GM21786 (cell line): ENCODE measurements at regions not wholly inside any gene's neighbourhood (a gene's known extent, or its start where the extent isn't known, plus 50 kb on each side); places are given as distances from the start of the nearest gene placed in this dataset.
"Not testable (repeated sequence)": the region's sequence is repeated elsewhere in the genome, so short reads cannot be mapped to it uniquely, and the experiment has no call there.

Source experiments
- ATAC-seq: cut with Tn5 transposase; IDR thresholded peaks from one replicate; pipeline ENCODE4 v1.9.1; 2021; ENCODE audit not compliant: unreplicated experiment

DNA sequence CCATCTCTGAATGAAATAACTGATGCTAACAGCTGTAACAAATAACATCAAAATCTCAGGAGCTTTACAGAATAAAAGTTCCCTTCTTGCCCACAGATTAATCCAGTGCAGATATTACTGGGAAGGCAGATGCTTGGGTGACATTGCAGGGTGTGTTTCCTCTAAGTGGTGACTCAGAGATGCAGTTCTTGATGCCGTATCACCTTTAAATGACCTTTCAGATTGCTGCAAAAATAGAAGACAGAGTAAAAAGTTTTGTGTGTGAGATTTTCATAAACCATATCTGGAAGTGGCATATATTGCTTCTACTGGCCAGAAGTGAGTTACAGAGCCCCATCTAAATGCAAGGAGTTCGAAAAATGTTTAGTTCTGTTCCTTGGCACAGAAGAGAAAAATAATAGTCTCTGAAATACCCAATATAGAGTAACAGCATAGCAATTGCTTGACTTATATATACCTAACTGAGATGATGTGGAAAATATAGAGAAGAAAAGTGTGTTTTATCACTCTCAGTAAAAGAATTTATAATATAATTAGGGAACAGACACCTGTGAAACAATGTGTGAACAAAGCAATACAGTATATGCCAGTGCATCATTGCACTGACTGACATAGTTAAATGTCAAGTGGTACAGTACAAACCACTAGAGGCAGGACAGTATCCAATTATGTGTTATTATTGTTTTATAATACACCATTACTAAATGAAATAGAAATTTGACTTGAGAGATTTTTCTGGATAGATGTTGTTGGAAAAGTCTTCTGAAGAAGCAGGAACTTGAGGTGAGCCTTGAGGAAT is 430.7 kb upstream of the CBLB start:
- peak; percentile 50 for ATAC-seq

DNA sequence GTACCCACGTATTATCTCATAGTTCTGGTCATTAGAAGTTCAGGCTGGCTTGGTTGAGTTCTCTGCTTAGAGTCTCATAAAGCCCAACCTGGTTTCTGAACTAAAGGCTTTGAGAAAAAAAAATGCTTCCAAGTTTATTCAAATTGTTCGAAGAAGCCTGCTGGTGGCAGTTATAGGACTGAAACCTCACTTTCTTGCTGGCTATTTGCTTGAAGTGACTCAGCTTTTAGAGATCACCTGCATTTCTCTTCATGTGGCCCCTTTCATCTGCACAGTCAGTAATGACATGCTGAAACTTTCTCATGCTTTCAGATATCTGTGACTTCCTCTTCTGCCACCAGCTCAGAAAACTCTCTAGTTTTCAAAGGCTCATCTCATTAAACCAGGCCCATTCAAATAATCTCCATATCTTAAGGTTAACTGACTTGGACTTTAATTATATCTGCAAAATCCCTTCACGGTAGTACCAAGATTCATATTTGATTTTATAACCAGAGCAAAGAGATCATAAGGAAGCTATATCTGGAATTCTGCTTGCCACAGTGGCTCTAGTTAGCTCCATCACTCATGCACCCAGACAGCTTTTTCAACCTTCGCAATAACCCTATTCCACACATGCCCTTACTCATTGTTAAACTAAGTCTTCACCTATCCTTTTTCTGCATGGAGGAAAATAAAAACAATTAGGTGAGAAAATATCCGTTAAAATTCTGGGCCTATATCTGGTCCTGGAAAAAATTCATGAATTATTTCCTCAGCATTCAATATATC is 433.8 kb upstream of the CBLB start:
- ATAC-seq, result peak; percentile 88

DNA sequence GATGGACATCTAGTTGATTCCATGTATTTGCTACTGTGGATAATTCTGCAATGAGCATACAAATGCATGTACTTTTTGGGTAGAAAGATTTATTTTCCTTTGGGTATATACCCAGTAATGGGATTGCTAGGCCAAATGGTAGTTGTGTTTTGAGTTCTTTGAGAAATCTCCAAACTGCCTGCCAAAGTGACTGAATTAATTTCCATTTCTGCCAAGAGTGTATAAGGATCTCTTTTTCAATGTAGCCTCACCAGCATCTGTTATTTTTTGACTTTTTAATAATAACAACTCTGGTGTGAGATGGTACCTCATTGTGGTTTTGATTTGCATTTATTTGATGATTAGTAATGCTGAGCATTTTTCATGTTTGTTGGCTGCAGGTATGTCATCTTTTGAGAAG is 435.0 kb upstream of the CBLB start:
- no peak for ATAC-seq

DNA sequence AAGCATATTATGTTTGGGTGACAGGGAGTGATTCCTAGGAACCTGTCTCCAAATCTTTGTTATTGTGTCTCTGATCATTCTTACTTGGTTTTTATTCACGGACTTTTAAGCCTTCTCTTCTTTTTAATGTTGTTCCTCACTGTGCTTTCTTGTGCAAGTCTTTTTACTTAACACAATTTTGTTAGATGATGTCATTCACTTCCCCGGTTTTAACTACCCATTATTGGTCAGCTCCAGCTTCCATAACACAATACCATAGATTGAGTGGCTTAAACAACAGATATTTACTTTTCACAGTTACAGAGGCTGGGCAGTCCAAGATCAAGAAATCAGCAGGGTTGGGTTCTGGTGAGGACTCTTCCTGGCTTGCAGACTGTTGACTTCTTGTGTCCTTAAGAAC is 436.3 kb upstream of the CBLB start:
- no peak for ATAC-seq

DNA sequence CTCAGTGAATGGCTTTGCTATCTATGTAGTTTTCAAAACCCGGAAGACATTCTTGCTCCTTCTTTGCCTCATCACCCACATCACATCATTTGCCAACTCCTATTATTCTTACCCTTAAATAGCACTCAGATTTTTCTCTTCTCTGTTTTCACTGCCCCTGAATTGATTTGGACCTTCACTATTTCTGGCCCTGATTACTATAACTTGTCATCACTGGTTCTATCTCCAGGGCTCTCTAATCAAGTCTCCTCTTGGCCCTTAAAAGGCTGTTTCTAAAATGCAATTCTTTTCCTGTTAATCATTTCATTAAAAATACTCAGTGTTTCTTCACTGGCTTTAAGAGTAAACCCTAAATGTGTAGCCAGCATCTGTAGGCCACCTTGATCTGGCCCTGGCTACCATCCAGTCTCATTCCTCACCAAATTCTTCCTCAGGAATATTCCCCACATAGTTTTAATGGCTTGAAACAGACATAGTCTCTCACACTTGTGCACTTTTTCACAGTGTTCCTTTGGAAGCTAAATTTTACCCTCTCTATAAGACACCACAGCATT is 437.1 kb upstream of the CBLB start:
- no peak for ATAC-seq

DNA sequence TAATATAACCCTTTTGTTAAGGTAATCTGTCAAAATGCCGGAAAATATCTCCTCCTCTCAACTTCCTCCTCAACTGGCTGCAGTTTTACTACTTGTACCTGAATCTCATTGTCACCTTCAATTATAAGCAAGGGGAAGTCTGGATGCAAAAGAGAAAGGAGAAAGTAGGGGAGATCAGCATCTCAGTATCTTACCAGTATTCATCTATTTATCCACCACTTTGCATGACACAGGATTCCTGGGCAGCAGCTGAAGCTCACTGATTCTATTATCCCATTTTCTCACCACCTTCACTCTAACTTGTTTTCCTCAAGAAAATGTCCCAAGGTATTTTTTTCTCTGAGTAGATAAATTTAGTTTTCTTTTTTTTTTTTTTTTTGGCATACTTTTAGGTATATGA is 440.5 kb upstream of the CBLB start:
- ATAC-seq, result no peak

DNA sequence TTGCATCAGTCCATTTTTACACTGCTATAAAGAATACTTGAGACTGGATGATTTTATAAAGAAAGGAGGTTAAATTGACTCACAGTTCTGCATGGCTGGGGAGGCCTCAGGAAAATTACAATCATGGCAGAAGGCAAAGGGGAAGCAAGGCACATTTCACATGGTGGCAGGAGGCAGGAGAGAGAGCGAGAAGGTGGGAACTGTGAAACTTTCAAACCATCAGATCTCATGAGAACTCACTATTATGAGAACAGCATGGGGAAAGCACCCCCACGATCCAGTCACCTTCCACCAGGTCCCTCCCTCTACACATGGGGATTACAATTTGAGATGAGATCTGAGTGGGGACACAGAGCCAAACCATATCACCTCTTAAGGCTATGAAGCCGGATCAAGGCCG is 441.0 kb upstream of the CBLB start:
- ATAC-seq, result not testable (repeated sequence)

DNA sequence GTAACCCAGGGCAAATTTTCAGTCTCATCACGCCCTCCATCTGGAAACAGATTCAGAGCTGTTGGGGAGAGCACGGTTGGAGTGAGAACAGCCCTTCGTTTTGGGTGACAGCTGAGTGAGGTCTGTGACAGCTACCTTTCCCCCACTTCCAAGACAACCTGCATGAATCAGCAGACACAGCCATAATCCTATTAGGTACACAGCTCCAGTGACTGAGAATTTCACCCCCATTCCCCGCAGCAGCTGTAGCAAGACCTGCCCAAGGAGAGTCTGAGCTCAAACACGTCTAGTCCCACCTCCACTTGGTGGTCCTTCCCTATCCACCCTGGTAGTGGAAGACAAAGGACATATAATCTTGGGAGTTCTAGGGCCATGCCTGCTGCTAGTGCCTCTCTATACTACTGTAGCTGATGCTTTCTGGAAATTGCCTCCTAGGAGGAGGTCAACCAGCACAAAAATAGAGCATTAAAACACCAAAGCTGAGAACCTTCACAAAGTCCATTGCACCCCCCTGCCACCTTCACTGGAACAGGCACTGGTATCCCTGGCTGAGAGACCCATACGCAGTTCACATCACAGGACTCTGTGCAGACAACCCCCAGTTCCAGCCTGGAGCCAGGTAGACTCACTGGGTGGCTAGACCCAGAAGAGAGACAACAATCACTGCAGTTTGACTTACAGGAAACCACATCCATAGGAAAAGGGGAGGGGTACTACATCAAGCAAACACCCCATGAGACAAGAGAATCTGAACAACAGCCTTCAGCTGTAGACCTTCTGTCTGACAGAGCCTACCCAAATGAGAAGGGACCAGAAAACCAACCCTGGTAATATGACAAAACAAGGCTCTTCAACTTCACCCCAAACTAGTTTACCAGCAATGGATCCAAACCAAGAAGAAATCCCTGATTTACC is 448.6 kb upstream of the CBLB start:
- ATAC-seq, result no peak

DNA sequence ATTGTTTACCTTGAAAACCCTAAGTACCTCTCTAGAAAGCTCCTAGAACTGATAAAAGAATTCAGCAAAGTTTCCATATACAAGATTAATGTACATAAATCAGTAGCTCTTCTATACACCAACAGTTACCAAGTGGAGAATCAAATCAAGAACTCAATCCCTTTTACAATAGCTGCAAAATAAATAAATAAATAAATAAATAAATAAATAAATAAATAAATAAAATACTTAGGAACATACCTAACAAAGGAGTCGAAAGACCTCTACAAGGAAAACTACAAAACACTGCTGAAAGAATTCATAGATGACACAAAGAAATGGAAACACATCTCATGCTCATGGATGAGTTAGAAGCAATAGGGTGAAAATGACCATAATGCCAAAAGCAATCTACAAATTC is 452.6 kb upstream of the CBLB start:
- not testable (repeated sequence) for ATAC-seq

DNA sequence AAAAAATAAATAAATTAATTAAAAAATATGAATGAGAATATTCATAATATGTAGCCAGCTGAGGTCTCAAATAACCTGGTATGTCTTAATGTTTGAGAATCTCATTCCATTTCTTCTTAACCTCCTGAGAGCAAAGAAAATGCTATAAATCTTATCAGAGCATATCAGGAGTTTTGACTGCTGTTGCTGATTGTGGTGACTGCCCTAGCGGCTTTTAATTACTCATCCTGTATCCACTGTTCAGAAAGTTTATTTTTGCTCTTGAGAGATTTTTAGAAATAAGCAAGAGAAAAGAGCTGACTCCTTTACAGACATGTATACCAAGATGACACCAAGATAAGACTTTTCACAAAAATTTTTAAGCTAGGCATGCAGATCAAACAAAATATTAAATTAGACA is 454.8 kb upstream of the CBLB start:
- ATAC-seq, result no peak

DNA sequence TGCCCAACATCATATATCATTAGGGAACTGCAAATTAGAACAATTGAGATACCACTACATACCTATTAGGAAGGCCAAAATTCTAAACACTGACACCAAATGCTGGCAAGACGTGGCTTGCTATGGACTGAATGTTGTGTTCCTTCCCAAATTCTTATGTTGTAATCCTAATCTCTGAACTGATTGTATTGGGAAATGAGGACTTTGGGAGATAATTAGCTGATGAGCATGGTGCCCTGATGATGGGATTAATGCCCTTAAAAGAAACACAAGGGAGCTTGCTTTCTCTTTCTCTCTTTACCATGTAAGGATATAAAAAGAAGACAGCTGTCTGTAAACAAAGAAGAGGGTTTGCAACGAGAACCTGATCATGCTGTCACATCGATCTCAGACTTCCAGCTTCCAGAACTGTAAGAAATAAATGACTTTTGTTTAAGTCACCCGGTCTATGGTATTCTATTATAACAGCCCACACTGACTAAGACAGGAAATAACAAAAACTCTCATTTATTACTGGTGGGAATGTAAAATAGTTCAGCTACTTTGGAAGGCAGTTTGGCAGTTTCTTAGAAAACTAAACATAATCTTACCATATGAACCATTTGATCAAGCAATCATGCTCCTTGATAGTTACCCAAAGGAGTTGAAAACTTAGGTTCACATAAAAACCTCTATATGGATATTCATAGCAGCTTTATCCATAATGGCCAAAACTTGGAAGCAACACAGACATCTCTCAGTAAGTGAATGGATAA is 458.3 kb upstream of the CBLB start:
- ATAC-seq, result no peak

DNA sequence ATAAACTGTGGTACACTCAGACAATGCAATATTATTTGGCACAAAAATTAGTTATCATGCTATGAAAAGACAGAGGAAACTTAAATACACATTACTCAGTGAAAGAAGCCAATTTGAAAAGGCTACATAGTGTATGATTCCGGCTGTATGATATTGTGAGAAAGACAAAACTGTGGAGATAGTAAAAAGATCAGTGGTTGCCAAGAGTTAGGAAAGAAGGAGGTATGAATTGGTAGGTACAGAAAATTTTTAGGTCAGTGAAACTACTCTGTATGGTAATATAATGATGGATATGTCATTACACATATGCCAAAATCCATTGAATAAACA is 458.8 kb upstream of the CBLB start:
- ATAC-seq, result no peak

DNA sequence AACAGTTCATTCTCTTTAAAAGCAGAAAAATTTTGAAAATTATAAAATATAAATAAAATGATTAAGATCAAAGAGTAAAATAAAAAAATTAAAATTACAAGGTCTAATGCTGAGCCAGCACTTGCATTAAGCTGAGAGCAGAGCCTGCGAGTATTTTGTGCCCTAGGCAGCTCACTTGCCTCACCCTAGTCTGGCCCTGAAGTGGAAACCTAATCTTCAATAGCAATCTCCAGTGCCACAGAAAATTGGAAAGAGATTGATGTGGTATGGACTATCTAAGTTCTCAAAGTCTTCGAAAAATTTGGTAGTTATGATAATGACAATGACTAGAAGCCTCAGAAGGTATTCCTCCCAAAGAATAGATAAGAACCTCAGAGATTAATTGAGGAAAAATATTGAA is 459.4 kb upstream of the CBLB start:
- no peak for ATAC-seq

DNA sequence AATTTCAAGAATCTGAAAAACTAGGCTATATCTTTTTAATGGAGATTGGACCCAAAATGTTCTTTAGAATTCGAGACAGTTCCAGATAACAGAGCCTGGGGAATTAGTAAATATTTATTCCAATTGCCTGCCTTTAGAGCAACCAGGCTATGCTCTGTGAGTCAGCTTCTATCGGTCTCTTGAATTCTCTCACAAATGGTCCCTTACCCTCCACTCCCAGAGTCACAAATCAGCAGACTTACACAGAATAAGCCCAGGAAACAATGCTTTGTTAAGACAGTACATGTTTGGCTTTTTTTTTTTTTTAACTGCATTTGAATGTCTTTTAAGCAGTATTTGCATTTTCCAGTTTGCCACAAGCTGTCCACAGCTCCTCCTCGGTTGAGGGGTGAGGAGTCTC is 460.7 kb upstream of the CBLB start:
- ATAC-seq, result no peak

DNA sequence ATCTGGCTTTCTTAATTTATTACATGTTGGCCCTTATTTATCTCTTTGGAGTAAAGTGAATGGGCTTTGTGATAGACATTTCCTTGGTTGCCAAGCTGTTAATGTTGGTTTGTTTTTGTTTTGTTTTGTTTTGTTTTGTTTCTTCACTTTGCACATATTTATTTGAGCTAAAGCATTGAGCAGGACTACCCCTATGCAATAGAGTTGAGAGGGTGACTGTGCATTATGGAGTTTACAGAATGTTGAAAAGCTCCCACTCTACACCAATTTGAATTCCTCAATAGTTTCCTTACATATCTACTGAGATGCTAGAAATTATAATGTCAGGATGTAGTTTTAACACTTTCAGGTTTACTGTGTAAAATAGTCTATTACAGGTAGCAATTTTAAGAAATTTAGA is 462.8 kb upstream of the CBLB start:
- ATAC-seq, result no peak

DNA sequence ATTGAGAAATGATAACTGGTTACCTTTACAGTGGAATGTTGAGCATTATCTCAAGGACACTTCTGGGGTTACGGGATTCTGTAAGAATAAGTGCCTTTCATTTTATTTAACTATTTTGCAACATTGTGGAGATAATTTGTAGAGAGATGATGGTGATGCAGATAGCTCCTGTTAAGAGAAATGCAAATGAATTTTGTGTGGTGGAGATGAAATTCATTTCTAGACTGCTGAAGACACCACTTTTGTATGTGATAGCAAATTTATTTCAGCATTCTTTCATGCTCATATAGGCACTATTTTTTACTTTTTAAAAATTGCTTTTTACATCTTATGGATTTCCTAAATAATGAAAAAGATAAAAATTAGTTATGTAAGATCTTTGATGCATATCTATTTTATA is 463.3 kb upstream of the CBLB start:
- peak; percentile 23 for ATAC-seq

DNA sequence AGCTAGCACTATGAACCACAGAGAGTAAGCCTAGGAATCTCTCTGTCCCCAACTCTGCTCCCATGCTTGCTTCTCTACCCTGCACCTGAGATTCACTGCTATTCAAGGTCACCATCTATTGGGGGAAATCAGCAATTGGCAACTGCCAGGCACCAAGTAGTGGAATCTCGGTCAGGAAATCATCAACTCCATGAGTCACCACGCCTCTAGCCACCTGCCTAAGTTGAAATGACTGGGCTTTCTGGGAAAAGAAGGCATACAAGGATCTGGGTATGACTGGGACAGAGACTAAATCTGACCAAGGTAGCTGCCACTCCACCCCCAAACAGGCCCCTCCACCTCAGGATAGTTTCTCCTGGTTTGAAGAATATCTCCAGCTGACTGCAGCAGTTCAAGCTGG is 464.1 kb upstream of the CBLB start:
- peak; percentile 49 for ATAC-seq

DNA sequence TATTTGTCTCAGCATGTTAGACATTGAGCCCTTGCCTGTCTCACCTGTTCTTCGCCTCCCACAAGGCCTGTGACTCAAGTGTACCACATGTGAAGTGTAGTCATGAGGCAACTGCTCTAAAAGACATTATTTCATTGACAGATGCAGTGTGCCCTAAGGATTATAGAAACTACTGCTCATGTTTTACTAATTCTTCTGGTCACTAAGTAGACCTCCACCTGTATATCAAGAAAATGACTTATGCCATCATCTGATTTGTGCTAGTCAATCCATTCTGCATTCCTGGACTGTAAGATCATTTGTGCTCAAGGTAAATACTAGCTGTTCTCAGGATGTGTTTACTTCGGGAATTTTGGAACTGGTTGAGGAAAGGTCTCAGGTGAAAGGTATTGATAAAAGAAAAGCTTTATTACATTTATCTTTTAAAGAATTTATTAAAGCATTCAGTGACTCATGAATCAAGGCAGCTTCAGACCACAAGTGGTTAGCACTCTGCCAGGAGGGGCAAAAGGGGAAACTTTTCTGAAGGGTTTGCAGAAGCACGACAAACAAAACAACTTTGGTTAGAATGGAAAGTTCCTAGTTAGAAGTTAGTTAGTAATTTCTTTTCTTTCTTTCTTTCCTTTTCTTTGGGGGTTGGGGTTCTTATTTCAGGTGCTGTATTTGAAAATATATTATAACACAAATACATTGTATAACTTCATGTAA is 465.3 kb upstream of the CBLB start:
- ATAC-seq, result peak; percentile 65

DNA sequence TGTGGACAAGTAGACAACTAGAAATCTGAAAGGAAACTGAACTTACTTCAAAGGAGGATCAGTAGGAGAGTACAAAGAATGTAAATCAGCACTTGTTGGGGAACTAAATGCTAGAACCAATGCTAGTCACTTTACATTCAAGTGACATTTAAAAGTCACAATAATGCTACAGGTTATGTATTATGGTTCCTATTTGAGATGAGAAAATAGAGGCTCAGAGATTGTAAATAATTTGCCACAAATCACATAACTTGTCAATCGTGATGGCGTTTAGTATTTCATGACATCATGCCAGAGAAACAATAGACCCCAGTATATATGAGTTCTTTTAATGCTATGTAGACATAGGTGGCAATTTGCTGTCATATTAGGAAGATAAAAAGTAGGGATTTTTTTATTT is 467.8 kb upstream of the CBLB start:
- ATAC-seq, result no peak

DNA sequence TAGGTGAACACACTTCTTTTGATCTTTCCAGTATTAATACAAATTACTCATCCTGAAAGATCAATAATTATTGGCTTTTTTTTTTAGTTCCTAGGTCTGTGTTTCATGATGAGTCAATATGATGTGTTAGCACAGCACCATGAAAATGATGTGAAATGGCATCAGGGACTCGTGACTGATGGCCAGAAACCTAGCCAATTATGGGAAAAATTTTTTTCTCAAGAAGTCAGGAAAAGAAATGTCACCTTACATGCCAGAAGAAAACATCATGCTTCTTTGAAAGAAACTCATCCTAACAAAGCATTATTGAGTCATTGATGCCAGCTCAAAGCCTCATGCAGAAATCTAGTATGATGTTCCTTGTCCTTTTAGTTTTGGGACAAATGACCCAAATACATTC is 468.3 kb upstream of the CBLB start:
- no peak for ATAC-seq
